Gastroesophageal sphincter (tissue), 3 donors: ENCODE measurements at regions not wholly inside any gene's neighbourhood (a gene's known extent, or its start where the extent isn't known, plus 50 kb on each side); places are given as distances from the start of the nearest gene placed in this dataset.

ENCODE experiments used
- POLR2A ChIP-seq, 2 donors: fragments of 450-650 bp; IDR thresholded peaks; one replicate each; pipeline ENCODE4 v1.6.1; 2017; ENCODE audit warnings: antibody characterized with exemption in 2 of 2, mild to moderate bottlenecking in 2 of 2, moderate library complexity in 1 of 2
- POLR2AphosphoS5 ChIP-seq: sonication (generic); formaldehyde crosslinking; IDR thresholded peaks from one replicate; pipeline ENCODE4 v1.6.1; 2017; ENCODE audit warnings: antibody characterized with exemption
- TF ChIP-seq, protein P1 (sequence below), 4 experiments: fragments of 200-600 bp in 2 of 4; fragments of 450-650 bp in 2 of 4; sonication (generic) in 1 of 4; IDR thresholded peaks; one replicate each; pipeline ENCODE4 v1.5.1; 2017 to 2019; ENCODE audit warnings: antibody characterized with exemption in 4 of 4, mild to moderate bottlenecking in 2 of 4, moderate library complexity in 2 of 4

- TF ChIP-seq POLR2A (IDR thresholded peaks at IDR 0.05) (no peak), POLR2AphosphoS5 (no peak)
- TF ChIP-seq, protein P1, sequence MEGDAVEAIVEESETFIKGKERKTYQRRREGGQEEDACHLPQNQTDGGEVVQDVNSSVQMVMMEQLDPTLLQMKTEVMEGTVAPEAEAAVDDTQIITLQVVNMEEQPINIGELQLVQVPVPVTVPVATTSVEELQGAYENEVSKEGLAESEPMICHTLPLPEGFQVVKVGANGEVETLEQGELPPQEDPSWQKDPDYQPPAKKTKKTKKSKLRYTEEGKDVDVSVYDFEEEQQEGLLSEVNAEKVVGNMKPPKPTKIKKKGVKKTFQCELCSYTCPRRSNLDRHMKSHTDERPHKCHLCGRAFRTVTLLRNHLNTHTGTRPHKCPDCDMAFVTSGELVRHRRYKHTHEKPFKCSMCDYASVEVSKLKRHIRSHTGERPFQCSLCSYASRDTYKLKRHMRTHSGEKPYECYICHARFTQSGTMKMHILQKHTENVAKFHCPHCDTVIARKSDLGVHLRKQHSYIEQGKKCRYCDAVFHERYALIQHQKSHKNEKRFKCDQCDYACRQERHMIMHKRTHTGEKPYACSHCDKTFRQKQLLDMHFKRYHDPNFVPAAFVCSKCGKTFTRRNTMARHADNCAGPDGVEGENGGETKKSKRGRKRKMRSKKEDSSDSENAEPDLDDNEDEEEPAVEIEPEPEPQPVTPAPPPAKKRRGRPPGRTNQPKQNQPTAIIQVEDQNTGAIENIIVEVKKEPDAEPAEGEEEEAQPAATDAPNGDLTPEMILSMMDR (IDR thresholded peaks at IDR 0.05) = no peak
Measured at GRCh38 chr2:216996279-216996845, 136.5 kb upstream of the TNP1 start.
